CD4-positive, alpha-beta T cell (primary cell): ENCODE measurements at regions not wholly inside any gene's neighbourhood (a gene's known extent, or its start where the extent isn't known, plus 50 kb on each side); places are given as distances from the start of the nearest gene placed in this dataset.

Experiments used
- ATAC-seq: fragments of 200-7000 bp; cut with Tn5 transposase; one replicate; pipeline ENCODE4 v1.10.0; 2022; ENCODE audit warnings: mild to moderate bottlenecking; ENCODE audit not compliant: poor library complexity
- CTCF ChIA-PET: fragments of 350-600 bp; sonication (Branson Sonifier 250); formaldehyde crosslinking; loops from one replicate; lab custom pipeline; 2021; ENCODE audit warnings: antibody characterized with exemption, inconsistent platforms; lab: Charles Lee
- POLR2A ChIA-PET: fragments of 350-600 bp; sonication (Branson Sonifier 250); formaldehyde crosslinking; loops from one replicate; lab custom pipeline; 2021; ENCODE audit warnings: antibody characterized with exemption, inconsistent platforms; lab: Charles Lee
- DNase-seq, 14 experiments: peaks; one replicate each; pipeline ENCODE4 v3.0.0-alpha.2; 2013 to 2020; ENCODE audit warnings: mixed read lengths in 2 of 14
- H3K27ac ChIP-seq, 2 donors: one replicate each; pipeline versions ENCODE4 v1.5.1 to v1.7.0; 2013; ENCODE audit warnings: low read length in 2 of 2, low read depth in 1 of 2, mild to moderate bottlenecking in 1 of 2
- H3K27me3 ChIP-seq, 2 experiments: 1 replicate in 1 of 2; 2 replicates in 1 of 2; pipeline versions ENCODE4 v1.6.1 to v1.7.0; 2013; ENCODE audit warnings: low read length in 2 of 2, control low read depth in 1 of 2, mild to moderate bottlenecking in 1 of 2, moderate library complexity in 1 of 2; ENCODE audit not compliant: insufficient read depth in 2 of 2, control insufficient read depth in 1 of 2
- H3K36me3 ChIP-seq: one replicate; pipeline ENCODE4 v1.6.1; 2013; ENCODE audit warnings: low read length, control low read depth; ENCODE audit not compliant: insufficient read depth
- H3K4me1 ChIP-seq: one replicate; pipeline ENCODE4 v1.6.1; 2013; ENCODE audit warnings: low read length, control low read depth; ENCODE audit not compliant: insufficient read depth
- H3K4me3 ChIP-seq: one replicate; pipeline ENCODE4 v1.5.1; 2013; ENCODE audit warnings: mild to moderate bottlenecking, low read length, moderate library complexity
- H3K9me3 ChIP-seq, 2 experiments: 1 replicate in 1 of 2; 2 replicates in 1 of 2; pipeline versions ENCODE4 v1.6.1 to v1.7.0; 2013; ENCODE audit warnings: low read length in 2 of 2, mild to moderate bottlenecking in 2 of 2, control low read depth in 1 of 2, moderate library complexity in 1 of 2; ENCODE audit not compliant: control insufficient read depth in 1 of 2, insufficient read depth in 1 of 2
- H3K27ac Mint-ChIP-seq: one replicate; pipeline ENCODE4 v1.8.0; 2020; ENCODE audit warnings: mixed read lengths
- H3K27me3 Mint-ChIP-seq: one replicate; pipeline ENCODE4 v1.8.0; 2021; ENCODE audit warnings: mixed read lengths
- H3K36me3 Mint-ChIP-seq: one replicate; pipeline ENCODE4 v1.8.0; 2021; ENCODE audit warnings: low read depth, mixed read lengths
- H3K4me1 Mint-ChIP-seq: one replicate; pipeline ENCODE4 v1.8.0; 2021; ENCODE audit warnings: low read depth, mixed read lengths
- H3K4me3 Mint-ChIP-seq: one replicate; pipeline ENCODE4 v1.8.0; 2020; ENCODE audit warnings: mild to moderate bottlenecking, mixed read lengths
- H3K9me3 Mint-ChIP-seq: one replicate; pipeline ENCODE4 v1.8.0; 2020; ENCODE audit warnings: mixed read lengths
- CTCF ChIP-seq: fragments of 200-600 bp; IDR thresholded peaks from one replicate; pipeline ENCODE4 v1.8.0; 2022; ENCODE audit warnings: antibody characterized with exemption, mild to moderate bottlenecking
- intact Hi-C, 2 experiments: fragments of 100-400 bp; cut with DNase I in 1 of 2; cut with micrococcal nuclease in 1 of 2; formaldehyde crosslinking; loops; one replicate each; pipeline versions ENCODE4 v1.15.1 to v1.9.0; 2023 to 2025; cut with DNase I, micrococcal nuclease

GRCh38 chr19:28530406-28531035 lies 682.4 kb downstream of the UQCRFS1 start:
- no peak overlapping the region for H3K27ac ChIP-seq
- intact Hi-C loops, result no loop called here
- ChIA-PET CTCF (no interaction called here), POLR2A (no interaction called here)
- H3K36me3 Mint-ChIP-seq, result no peaks in the 10 kb centered on the region
- H3K27me3 Mint-ChIP-seq, result no peaks in the 10 kb centered on the region
- H3K9me3 Mint-ChIP-seq, result peaks cover 6% of the 10 kb centered on the region
- no peak for TF ChIP-seq CTCF
- H3K27ac Mint-ChIP-seq, result no peak overlapping the region
- H3K27me3 ChIP-seq, result no peaks in the 10 kb centered on the region
- no peaks in the 10 kb centered on the region for H3K36me3 ChIP-seq
- no peak overlapping the region for H3K4me3 ChIP-seq
- H3K4me1 Mint-ChIP-seq, result no peaks in the 10 kb centered on the region
- peaks cover 4 to 5% of the 10 kb centered on the region in 2 experiments for H3K9me3 ChIP-seq
- DNase-seq (no peak), ATAC-seq (no peak)
- no peaks in the 10 kb centered on the region for H3K4me1 ChIP-seq
- no peak overlapping the region for H3K4me3 Mint-ChIP-seq

- ATAC-seq (no peak), DNase-seq (no peak)
- intact Hi-C loops, result no loop called here
- H3K36me3 Mint-ChIP-seq, result no peaks in the 10 kb centered on the region
- no peaks in the 10 kb centered on the region for H3K27me3 Mint-ChIP-seq
- POLR2A ChIA-PET, result no interaction called here
- no peaks in the 10 kb centered on the region for H3K4me1 Mint-ChIP-seq
- no peaks in the 10 kb centered on the region for H3K9me3 Mint-ChIP-seq
- CTCF ChIA-PET, result no interaction called here
- H3K27ac Mint-ChIP-seq, result no peak overlapping the region
- no peaks in the 10 kb centered on the region for H3K4me1 ChIP-seq
- no peak for TF ChIP-seq CTCF
- no peaks in the 10 kb centered on the region for H3K36me3 ChIP-seq
- peaks cover 3 to 5% of the 10 kb centered on the region in 2 experiments for H3K9me3 ChIP-seq
- no peak overlapping the region for H3K27ac ChIP-seq
- H3K27me3 ChIP-seq, result no peaks in the 10 kb centered on the region
- no peak overlapping the region for H3K4me3 Mint-ChIP-seq
- H3K4me3 ChIP-seq, result no peak overlapping the region
These were observed 686.9 kb downstream of the UQCRFS1 start for GRCh38 chr19:28526038-28526437.

- ChIA-PET CTCF (no interaction called here), POLR2A (interaction anchor here (0.6 kb wide), 1 partner anchor 58 kb away, joined by 3 read pairs; no protein-coding TSS in a partner anchor)
- Mint-ChIP-seq H3K4me1 (no peaks in the 10 kb centered on the region), H3K36me3 (no peaks in the 10 kb centered on the region), H3K27ac (no peak overlapping the region), H3K9me3 (no peaks in the 10 kb centered on the region), H3K4me3 (no peak overlapping the region), H3K27me3 (no peaks in the 10 kb centered on the region)
- Histone ChIP-seq H3K4me3 (no peak overlapping the region), H3K4me1 (no peaks in the 10 kb centered on the region), H3K27ac (no peak overlapping the region), H3K27me3 (no peaks in the 10 kb centered on the region), H3K36me3 (no peaks in the 10 kb centered on the region), H3K9me3 (peaks cover 0 to 9% of the 10 kb centered on the region in 2 experiments)
- DNase-seq, result no peak
- no peak for TF ChIP-seq CTCF
- no peak for ATAC-seq
- intact Hi-C loops, result no loop called here
These were observed 689.3 kb downstream of the UQCRFS1 start for GRCh38 chr19:28523619-28524018.
